Effector CD8-positive, alpha-beta T cell (primary cell): ENCODE measurements at regions not wholly inside any gene's neighbourhood (a gene's known extent, or its start where the extent isn't known, plus 50 kb on each side); places are given as distances from the start of the nearest gene placed in this dataset.

Source experiments
- DNase-seq: peaks from one replicate; lab custom pipeline; 2025; lab: John Stamatoyannopoulos, UW

GRCh38 chr19:30630289-30631032, 258.3 kb downstream of the ZNF536 start:
- no peak for DNase-seq

GRCh38 chr19:30629086-30629485, 256.9 kb downstream of the ZNF536 start:
- no peak for DNase-seq

- DNase-seq: no peak
These were observed 254.4 kb downstream of the ZNF536 start for GRCh38 chr19:30626626-30626966.

- no peak for DNase-seq
These were observed 253.9 kb downstream of the ZNF536 start for GRCh38 chr19:30625947-30626625.

GRCh38 chr19:30622276-30622675, 250.1 kb downstream of the ZNF536 start:
- no peak for DNase-seq

GRCh38 chr19:30621326-30621920, 249.2 kb downstream of the ZNF536 start:
- no peak for DNase-seq

GRCh38 chr19:30620354-30620753, 248.2 kb downstream of the ZNF536 start:
- no peak for DNase-seq

GRCh38 chr19:30609656-30610270, 237.6 kb downstream of the ZNF536 start:
- no peak for DNase-seq

GRCh38 chr19:30608471-30608870, 236.3 kb downstream of the ZNF536 start:
- DNase-seq: no peak
